ENCODE measurements at regions not wholly inside any gene's neighbourhood (a gene's known extent, or its start where the extent isn't known, plus 50 kb on each side); places are given as distances from the start of the nearest gene placed in this dataset.

DNA sequence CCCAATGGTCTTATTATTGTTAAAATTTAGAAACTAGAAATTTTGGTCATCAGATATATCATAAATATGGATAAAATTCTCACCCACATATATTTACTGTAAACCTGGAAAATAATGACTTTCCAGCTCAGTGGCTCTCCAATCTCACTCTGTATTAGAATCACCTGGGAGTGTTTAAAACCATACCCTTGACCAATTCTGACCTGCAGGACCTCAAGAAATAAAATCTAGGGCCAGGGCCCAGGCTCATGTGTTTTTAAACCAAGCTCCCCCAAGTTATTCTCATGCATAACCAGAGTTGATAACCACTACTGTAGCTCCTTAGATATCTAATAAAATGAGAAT, 372.1 kb downstream of the SHQ1 start:
- no peak for DNase-seq (ENCODE audit: low read depth)
- TF ChIP-seq, protein P1, sequence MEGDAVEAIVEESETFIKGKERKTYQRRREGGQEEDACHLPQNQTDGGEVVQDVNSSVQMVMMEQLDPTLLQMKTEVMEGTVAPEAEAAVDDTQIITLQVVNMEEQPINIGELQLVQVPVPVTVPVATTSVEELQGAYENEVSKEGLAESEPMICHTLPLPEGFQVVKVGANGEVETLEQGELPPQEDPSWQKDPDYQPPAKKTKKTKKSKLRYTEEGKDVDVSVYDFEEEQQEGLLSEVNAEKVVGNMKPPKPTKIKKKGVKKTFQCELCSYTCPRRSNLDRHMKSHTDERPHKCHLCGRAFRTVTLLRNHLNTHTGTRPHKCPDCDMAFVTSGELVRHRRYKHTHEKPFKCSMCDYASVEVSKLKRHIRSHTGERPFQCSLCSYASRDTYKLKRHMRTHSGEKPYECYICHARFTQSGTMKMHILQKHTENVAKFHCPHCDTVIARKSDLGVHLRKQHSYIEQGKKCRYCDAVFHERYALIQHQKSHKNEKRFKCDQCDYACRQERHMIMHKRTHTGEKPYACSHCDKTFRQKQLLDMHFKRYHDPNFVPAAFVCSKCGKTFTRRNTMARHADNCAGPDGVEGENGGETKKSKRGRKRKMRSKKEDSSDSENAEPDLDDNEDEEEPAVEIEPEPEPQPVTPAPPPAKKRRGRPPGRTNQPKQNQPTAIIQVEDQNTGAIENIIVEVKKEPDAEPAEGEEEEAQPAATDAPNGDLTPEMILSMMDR (IDR thresholded peaks at IDR 0.05; ENCODE audit: insufficient read depth, low read length, poor library complexity, severe bottlenecking), result no peak
- Histone ChIP-seq H3K27me3 (ENCODE audit: control insufficient read depth, insufficient read depth, low read length) (no peaks in the 10 kb centered on the region), H3K4me3 (ENCODE audit: low read depth, low read length) (no peak overlapping the region), H3K36me3 (ENCODE audit: control insufficient read depth, insufficient read depth, low read length) (no peaks in the 10 kb centered on the region)

DNA sequence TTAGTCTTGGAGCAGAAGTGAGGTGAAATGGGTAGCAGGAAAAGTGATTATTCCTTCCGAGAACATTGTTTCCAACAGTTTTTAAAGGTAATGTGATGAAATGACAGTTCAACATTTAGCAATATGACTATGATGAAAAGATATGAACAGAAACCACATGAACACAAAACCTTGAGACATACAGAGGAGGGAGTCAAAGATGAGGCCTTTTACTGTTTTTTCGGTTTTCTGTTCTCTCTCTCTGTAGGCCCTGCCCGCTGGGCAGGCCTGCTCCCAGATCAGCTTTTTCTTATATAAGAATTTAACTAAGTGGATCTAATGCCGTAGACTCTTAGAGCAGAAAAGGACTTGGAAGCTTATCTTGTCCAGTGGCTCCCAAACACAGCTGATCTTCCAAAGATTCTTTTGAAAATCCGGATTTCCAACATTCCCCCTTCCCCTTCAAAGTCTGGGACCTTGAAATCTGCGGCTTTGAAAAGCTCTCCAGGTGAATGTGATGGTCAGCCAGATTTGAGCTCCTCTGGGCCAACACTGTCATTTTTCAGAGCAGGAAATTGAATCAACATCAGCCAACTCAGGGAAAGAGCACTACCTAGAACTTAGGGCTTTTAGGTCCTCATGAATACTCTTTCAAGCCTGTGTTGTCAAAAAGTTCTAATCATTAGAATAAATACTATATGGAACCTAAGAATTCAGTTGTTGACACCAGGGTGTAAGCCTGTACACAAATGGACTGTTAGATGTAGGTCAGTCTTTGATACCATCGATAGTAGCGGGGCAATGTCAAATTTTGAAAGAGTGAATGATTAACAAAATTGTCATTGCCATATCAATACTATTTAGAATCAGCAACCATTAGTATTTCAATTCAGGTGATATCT, 372.7 kb downstream of the SHQ1 start:
- no peaks in the 10 kb centered on the region for H3K27me3 ChIP-seq (ENCODE audit: control insufficient read depth, insufficient read depth, low read length)
- DNase-seq (ENCODE audit: low read depth), result no peak

DNA sequence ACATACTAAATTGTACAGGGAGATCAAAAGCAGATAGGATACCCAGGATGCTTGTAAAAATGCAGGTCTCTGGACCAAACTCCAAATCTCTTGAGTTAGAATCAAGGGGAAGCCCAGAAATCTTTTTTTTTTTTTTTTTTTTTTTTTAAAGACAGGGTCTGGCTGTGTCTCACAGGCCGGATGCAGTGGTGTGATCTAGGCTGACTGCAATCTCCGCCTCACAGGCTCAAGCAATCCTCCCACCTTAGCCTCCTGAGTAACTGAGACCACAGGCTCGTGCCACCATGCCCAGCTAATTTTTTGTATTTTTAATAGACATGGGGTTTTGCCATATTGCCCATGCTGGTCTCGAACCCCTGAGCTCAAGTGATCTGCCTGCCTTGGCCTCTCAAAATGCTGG, 373.5 kb downstream of the SHQ1 start:
- no peak overlapping the region for H3K4me3 ChIP-seq (ENCODE audit: low read depth, low read length)
- no peaks in the 10 kb centered on the region for H3K27me3 ChIP-seq (ENCODE audit: control insufficient read depth, insufficient read depth, low read length)
- H3K36me3 ChIP-seq (ENCODE audit: control insufficient read depth, insufficient read depth, low read length), result no peaks in the 10 kb centered on the region
- TF ChIP-seq, protein P1 (IDR thresholded peaks at IDR 0.05; ENCODE audit: insufficient read depth, low read length, poor library complexity, severe bottlenecking), result no peak
- no peak for DNase-seq (ENCODE audit: low read depth)

More for the DNA sequence above, 372.7 kb downstream of the SHQ1 start:
- H3K36me3 ChIP-seq (ENCODE audit: control insufficient read depth, insufficient read depth, low read length), result no peaks in the 10 kb centered on the region
- no peak overlapping the region for H3K4me3 ChIP-seq (ENCODE audit: low read depth, low read length)
- TF ChIP-seq, protein P1 (IDR thresholded peaks at IDR 0.05; ENCODE audit: insufficient read depth, low read length, poor library complexity, severe bottlenecking), result no peak

DNA sequence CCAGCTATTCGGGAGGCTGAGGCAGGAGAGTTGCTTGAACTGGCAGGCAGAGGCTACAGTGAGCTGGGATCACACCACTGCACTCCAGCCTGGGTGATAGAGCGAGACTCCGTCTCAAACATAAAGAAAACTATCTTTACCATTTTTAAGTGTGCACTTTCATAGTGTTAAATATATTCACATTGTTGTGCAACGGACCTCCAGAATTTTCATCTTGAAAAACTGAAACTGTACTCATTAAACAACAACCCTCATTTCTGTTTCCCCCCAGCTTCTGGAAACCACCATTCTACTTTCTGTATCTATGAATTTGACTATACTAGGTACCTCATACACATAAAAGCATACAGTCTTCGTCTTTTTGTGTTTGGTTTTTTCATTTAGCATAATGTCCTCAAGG, 375.1 kb downstream of the SHQ1 start:
- Histone ChIP-seq H3K36me3 (ENCODE audit: control insufficient read depth, insufficient read depth, low read length) (no peaks in the 10 kb centered on the region), H3K4me3 (ENCODE audit: low read depth, low read length) (no peak overlapping the region), H3K27me3 (ENCODE audit: control insufficient read depth, insufficient read depth, low read length) (no peaks in the 10 kb centered on the region)
- no peak for DNase-seq (ENCODE audit: low read depth)
- TF ChIP-seq, protein P1 (IDR thresholded peaks at IDR 0.05; ENCODE audit: insufficient read depth, low read length, poor library complexity, severe bottlenecking), result no peak

DNA sequence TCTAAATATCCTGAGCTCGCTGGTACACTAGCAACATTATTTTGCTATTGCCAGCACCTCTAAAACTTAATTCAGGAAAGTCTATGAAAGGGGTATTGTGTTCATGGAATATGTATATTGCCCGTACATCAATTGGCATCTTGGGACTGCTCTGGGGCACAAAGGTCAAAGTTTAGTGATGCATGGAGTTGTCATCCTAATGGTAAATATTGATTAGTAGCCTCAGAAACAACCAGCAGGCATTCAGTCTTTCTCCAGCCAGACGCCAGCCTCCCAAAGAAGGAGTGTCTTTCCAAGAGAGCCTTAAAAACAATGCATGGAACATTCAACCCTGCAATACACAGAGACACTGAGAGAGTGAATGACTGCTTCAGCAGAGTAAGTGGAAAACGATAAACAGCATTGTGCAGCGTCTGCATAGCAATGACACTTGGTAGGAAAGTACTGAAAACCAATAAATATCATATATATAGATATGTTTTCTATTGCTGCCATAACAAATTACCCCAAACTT, 377.3 kb downstream of the SHQ1 start:
- H3K4me3 ChIP-seq (ENCODE audit: low read depth, low read length), result no peak overlapping the region
- H3K36me3 ChIP-seq (ENCODE audit: control insufficient read depth, insufficient read depth, low read length), result no peaks in the 10 kb centered on the region
- no peak for DNase-seq (ENCODE audit: low read depth)
- TF ChIP-seq, protein P1 (IDR thresholded peaks at IDR 0.05; ENCODE audit: insufficient read depth, low read length, poor library complexity, severe bottlenecking), result no peak
- H3K27me3 ChIP-seq (ENCODE audit: control insufficient read depth, insufficient read depth, low read length), result no peaks in the 10 kb centered on the region

Data from kidney epithelial cell (primary cell).